ENCODE measurements at regions not wholly inside any gene's neighbourhood (a gene's known extent, or its start where the extent isn't known, plus 50 kb on each side); places are given as distances from the start of the nearest gene placed in this dataset.
"Not testable (repeated sequence)": the region's sequence is repeated elsewhere in the genome, so short reads cannot be mapped to it uniquely, and the experiment has no call there.

DNA sequence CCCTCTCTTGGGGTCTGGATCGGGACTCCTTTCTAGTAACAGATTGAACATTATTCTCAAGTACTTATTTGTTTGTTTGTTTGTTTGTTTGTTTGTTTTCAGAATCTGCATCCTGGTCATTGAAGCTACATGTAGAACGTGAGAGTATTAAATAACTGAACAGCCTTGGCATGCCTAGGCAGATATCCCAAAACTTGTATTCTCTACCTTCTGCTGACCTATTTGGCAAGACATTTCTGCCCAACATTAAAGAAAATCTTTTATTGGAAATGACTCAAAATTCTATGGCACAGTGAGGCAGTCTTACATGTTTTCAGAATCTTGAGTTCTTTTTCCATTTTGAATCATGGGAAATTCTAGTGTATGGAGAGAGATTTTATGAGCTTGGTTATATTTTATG lies 165.1 kb upstream of the CNOT2 start:
- no peak for TF ChIP-seq CTCF (IDR thresholded peaks at IDR 0.05; ENCODE audit: low read depth, low read length)
- H3K4me3 ChIP-seq (ENCODE audit: low read depth, low read length): no peak overlapping the region
- no peak for DNase-seq (ENCODE audit: low read depth, low spot score)
- in situ Hi-C loops (cut with HindIII; ENCODE audit: low sequenced_read_pairs): no loop called here

DNA sequence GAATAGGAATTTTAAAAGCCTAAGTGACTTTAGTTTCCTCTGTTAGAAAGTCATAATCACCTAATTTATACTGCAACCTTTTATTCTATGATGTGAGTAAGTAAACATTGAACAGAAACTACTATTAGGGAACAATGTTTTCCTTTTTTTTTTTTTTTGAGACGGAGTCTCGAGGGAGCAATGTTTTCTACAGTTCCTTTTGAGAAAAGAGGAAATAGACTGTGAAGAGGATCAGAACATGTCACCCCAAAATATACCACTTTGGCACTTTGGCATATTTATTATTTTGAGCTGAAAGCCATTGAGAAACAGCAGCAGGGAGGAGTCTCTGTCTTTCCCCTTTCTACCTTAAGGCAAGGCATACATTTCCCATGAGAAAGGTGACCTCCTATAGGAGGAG lies 162.7 kb upstream of the CNOT2 start:
- in situ Hi-C loops (cut with HindIII; ENCODE audit: low sequenced_read_pairs): no loop called here
- TF ChIP-seq CTCF (IDR thresholded peaks at IDR 0.05; ENCODE audit: low read depth, low read length): no peak
- DNase-seq (ENCODE audit: low read depth, low spot score): no peak
- no peak overlapping the region for H3K4me3 ChIP-seq (ENCODE audit: low read depth, low read length)

DNA sequence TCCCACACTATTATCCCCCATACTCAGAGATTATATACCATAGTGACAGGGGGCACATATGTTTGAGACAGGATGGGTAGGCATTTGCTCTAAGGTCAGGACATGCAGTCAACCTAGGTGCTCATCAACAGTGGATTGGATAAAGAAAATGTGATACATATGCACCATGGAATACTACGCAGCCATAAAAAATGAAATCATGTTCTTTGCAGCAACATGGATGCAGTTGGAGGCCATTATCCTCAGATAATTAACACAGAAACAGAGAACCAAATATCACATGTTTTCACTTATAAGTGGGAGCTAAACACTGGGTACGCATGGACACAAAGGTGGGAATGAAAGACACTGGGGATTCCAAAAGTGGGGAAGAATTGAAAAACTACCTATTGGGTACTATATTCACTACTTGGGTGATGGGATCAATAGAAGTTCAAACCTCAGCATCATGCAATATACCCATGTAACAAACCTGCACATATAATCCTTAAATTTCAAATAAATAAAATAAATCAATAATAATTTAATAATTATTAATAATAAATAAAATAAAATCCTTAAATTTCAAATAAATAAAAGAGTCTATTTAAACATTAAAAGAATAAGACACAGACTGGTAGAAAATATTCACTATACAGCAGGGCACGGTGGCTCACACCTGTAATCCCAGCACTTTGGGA lies 160.1 kb upstream of the CNOT2 start:
- TF ChIP-seq CTCF (IDR thresholded peaks at IDR 0.05; ENCODE audit: low read depth, low read length): no peak
- H3K4me3 ChIP-seq (ENCODE audit: low read depth, low read length): no peak overlapping the region
- no peak for DNase-seq (ENCODE audit: low read depth, low spot score)
- in situ Hi-C loops (cut with HindIII; ENCODE audit: low sequenced_read_pairs): no loop called here

- no peak for TF ChIP-seq CTCF (IDR thresholded peaks at IDR 0.05; ENCODE audit: low read depth, low read length)
- H3K4me3 ChIP-seq (ENCODE audit: low read depth, low read length): no peak overlapping the region
- in situ Hi-C loops (cut with HindIII; ENCODE audit: low sequenced_read_pairs): no loop called here
- no peak for DNase-seq (ENCODE audit: low read depth, low spot score)
These were observed 159.6 kb upstream of the CNOT2 start for GRCh38 chr12:70083677-70084020.

GRCh38 chr12:70086372-70086771 lies 156.9 kb upstream of the CNOT2 start:
- DNase-seq (ENCODE audit: low read depth, low spot score); in situ Hi-C loops (cut with HindIII; ENCODE audit: low sequenced_read_pairs); H3K4me3 ChIP-seq (ENCODE audit: low read depth, low read length): not testable (repeated sequence)

- in situ Hi-C loops (cut with HindIII; ENCODE audit: low sequenced_read_pairs): no loop called here
- TF ChIP-seq CTCF (IDR thresholded peaks at IDR 0.05; ENCODE audit: low read depth, low read length): no peak
- H3K4me3 ChIP-seq (ENCODE audit: low read depth, low read length): no peak overlapping the region
- no peak for DNase-seq (ENCODE audit: low read depth, low spot score)
These were observed 152.2 kb upstream of the CNOT2 start for GRCh38 chr12:70091021-70091521.

DNA sequence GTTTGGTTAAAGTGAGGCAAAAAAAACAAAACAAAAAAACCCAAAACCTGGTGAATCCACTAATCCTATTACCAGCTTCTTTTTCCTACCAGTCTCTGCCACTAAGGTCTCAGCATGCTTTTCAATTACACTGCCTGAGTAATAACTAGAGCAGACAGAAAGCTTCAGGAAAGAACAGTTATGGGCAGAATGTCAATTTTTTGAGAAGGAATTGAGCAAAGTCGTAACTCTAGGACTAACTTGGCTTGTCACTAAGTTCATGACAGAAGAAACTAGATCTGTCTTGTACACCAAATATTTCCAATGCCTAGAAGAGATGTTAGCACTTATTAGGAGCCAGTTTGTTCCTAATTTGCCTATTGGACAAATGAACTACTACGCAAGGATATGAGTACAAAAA lies 148.8 kb upstream of the CNOT2 start:
- in situ Hi-C loops (cut with HindIII; ENCODE audit: low sequenced_read_pairs): no loop called here
- no peak overlapping the region for H3K4me3 ChIP-seq (ENCODE audit: low read depth, low read length)
- DNase-seq (ENCODE audit: low read depth, low spot score): no peak
- TF ChIP-seq CTCF (IDR thresholded peaks at IDR 0.05; ENCODE audit: low read depth, low read length): no peak
